GM12892 (cell line): ENCODE measurements at regions not wholly inside any gene's neighbourhood (a gene's known extent, or its start where the extent isn't known, plus 50 kb on each side); places are given as distances from the start of the nearest gene placed in this dataset.

Experiments
- DNase-seq: peaks from one replicate; pipeline ENCODE4 v3.0.0; 2011; ENCODE audit not compliant: insufficient read length
- FAIRE-seq: peaks from 2 replicates; lab custom pipeline; 2011; peaks lifted over from hg19 to GRCh38; lab: Jason Lieb, UNC
- POLR2A ChIP-seq: IDR thresholded peaks from 2 replicates; pipeline ENCODE4 v1.6.1; 2011; ENCODE audit warnings: low read depth, low read length, control low read depth
- POLR2AphosphoS5 ChIP-seq: IDR thresholded peaks from 2 replicates; pipeline ENCODE4 v1.6.1; 2011; ENCODE audit warnings: low read depth, low read length, control low read depth
- TAF1 ChIP-seq: IDR thresholded peaks from 2 replicates; pipeline ENCODE4 v1.6.1; 2011; ENCODE audit warnings: low read depth, mild to moderate bottlenecking, control low read depth, low read length, borderline replicate concordance

DNA sequence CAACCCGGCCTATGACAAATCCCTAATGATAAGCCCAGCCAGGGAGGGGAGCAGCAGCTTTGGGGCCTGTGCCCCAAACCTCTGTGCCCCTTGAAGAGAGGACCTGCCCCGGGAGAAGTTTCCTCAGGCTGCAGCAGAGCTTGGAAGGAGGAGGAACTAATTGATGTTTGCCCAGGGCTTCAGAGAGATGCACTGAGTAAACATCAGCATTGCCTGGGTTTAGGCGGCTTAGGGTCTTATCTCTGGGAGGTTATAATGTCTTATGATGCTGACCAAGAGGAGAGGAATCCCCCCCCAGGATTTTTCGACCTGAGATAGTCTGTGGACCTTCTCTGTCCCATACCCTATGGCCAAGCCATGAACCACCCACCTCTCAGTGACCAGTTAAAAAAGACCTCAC lies 148.7 kb upstream of the SDK2 start:
- FAIRE-seq (no peak), DNase-seq (no peak)

DNA sequence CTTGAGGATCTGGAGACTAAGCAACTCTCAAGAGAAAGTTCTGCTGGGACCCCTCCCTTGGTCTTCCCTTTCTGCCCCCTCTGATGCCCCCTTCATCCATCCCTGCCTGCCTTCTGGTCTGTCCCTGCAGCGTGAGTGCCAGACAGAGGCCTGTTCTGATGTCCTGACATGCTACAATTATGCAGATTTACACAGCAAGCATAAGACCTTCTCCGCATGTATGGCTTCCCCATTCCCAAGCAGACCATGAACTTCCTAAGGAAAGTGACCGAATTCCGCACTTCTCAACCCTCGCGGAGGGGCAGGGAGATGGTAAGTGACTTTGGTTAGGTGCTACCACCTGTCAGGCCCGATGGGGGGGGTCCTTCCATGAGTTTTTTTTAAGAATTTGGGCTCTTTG lies 150.1 kb upstream of the SDK2 start:
- DNase-seq (no peak), FAIRE-seq (no peak)
- no peak for TF ChIP-seq TAF1
- TF ChIP-seq POLR2AphosphoS5, result no peak
- TF ChIP-seq POLR2A, result no peak

More for the DNA sequence above, 148.7 kb upstream of the SDK2 start:
- no peak for TF ChIP-seq POLR2A
- TF ChIP-seq TAF1, result no peak
- TF ChIP-seq POLR2AphosphoS5, result no peak

DNA sequence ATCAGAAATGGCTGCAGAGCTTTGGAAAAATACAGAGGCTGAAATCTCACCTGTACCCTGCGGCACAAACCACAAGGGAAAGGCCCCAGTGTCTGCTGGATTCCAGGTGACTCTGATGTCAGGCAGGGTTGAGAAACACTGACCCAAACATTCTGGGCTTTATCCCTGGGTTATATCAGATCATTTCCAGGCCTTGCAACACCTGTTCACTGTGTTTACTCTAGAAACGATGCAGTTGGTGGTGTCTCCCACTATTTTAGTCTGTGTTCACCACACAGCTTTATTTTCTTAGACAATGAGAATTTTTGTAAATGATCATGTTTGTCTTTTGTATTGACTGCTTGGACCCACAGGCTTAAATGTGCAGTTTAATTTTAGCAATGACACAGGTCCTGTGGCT lies 151.5 kb upstream of the SDK2 start:
- no peak for FAIRE-seq
- TF ChIP-seq POLR2AphosphoS5 (no peak), TAF1 (no peak), POLR2A (no peak)
- no peak for DNase-seq

DNA sequence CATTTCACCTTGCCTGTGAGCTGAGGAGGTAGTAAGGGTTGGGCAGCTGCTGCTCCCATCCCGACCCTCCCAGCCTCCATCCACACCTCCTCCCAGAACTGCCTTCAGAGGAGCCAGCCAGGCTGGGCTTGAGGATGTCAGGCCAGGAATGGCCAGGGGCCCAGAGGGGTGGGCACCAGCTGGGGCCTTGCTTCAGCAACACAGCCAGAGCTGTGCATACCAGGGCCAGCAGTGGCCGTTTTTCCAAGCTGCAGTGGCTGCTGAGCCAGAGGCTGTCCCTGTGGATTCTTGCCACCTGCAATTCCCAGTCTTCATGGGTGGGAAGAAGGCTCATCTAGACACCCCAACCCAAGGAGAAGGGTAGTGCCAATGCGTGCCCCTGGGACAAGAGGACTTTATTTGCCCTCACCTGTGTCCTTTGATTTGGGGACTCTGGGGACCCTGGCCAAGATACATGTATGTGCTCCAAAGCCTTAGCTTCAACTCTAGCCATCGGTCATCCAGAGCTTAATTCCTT lies 153.4 kb upstream of the SDK2 start:
- TF ChIP-seq POLR2AphosphoS5 (no peak), POLR2A (no peak), TAF1 (no peak)
- DNase-seq (no peak), FAIRE-seq (no peak)

DNA sequence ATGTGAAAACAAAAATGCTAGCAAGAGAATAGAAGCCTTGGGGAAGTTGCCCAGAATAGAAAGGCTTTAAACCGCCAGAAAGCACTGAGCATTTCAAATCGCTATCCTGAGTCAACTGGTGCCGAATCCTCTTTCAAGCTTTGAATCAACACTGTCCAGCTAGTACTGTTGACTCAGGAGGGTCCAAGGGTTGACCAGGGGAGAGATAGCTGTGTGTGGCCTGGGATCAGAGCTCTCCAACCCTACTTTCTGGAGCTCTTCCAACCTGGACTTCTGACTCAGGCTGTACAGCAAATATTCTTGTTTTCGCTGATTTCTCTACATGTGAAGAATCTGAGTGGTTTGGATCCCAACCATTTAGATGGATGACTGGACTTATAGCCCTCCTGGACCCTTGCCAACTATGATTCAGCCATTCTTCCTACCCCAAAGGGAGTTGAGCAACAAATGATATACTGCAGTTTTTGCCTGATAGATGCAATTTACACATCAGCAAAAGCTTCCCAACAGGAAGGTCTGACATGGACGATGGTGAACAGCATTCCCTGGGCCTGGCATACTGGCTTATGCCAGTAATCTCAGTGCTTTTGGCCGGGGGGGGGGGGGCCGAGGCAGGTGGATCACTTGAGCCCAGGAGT lies 154.0 kb upstream of the SDK2 start:
- DNase-seq, result no peak
- TF ChIP-seq POLR2A, result no peak
- TF ChIP-seq POLR2AphosphoS5, result no peak
- TF ChIP-seq TAF1, result no peak
- no peak for FAIRE-seq

DNA sequence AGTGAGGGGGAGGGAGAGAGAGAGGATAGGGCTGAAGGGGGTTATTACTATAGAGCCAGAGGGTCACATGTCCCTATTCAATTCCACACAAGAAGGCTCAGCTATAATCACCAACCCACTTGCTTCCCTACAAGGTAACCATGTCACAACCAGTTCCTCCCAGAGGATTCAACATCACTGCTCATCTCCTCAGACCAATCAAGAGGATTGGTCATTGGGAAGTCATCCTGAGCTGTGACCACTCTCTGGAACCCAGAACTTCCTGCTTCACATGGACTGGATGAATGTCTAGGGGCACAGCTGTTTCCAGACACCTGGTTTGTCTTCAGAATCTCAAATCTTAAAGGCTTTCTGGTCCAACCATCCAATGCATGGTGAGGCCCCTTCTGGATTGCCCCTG lies 154.9 kb upstream of the SDK2 start:
- TF ChIP-seq POLR2A, result no peak
- TF ChIP-seq TAF1, result no peak
- no peak for TF ChIP-seq POLR2AphosphoS5
- no peak for DNase-seq
- FAIRE-seq, result no peak

DNA sequence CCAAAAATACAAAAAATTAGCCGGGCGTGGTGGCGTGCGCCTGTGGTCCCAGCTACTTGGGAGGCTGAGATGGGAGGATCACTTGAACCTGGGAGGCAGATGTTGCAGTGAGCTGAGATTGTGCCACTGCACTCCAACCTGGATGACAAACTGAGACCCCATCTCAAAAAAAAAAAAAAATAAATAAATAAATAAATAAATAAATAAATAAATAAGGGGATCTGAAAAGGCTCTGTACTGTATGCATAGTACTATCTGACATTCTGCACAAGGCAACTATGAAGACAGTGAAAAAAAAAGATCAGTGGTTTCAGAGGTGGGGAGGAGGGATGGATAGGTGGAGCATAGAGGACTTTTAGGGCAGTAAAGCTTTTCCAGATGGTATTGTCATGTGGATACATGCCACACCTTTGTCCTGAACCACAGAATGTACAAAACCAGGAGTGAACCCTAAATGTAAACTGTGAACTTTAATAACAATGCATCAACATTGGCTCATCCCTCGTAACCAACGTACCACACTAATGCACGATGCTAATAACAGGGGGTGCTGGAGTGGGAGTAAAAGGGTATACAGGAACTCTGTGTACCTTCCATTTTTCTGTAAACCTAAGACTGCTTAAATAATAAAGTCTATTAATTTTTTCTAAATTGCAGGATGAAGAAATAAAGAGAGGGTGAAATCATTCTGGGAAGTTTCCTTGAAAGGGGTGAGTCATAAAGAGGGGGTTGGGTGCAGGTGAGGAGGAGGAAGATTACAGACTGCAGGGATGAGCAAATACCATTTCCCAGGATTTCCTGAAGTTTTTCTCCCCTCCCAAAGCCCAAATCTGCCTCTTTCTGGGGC lies 155.8 kb upstream of the SDK2 start:
- TF ChIP-seq POLR2AphosphoS5 (no peak), TAF1 (no peak), POLR2A (no peak)
- DNase-seq (no peak), FAIRE-seq (no peak)

DNA sequence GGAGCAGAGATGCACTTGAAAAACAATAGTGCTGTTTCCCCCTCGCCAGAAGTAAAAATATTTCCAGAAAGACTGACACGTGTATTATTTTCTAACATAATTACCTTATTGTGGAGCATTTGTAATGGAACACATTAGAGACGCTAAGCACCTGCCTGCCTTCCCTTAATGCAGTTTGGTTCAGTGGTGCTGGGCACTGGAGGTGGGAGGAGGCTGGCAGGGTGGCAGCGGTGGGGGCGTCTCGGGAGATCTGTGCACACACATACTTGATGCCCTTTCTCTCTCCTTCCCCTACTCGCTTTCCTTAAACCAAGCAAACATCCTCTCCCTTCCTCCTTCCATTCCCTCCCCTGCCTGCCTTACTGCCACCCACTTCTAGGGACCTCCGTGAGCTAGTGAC lies 156.6 kb upstream of the SDK2 start:
- FAIRE-seq (no peak), DNase-seq (no peak)
- no peak for TF ChIP-seq POLR2AphosphoS5
- no peak for TF ChIP-seq POLR2A
- no peak for TF ChIP-seq TAF1

DNA sequence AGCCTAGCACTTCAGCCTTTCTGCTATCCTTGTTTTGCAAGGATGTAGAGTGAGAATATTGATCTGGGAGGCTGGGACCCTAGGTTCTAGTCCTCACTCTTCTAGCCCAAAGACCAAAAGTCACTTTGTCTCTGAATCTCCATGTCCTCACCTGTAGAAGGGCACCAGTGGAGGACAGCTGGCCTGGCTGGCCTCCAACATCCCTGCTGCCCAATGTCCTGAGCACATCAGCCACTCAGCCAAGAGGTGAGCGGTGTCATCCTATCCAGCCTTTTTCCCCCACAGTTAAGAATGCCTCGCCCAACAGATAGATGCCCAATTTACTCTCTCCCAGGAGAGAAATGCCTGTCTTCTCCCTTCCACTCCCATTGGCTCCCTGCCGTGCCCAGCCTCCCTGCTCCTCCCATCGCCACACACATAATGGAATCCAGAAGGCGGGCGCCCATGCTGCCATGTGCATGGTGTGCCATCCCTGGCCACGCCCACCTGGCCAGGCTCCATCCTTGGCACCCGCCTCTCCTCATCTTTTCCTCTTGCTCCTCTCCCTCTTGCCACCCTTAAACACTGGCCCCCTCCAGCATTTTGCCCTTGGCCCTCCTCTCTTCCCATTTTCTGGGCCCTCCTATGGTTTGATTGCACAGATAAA lies 157.3 kb upstream of the SDK2 start:
- DNase-seq, result no peak
- TF ChIP-seq TAF1 (no peak), POLR2A (no peak), POLR2AphosphoS5 (no peak)
- FAIRE-seq, result no peak

DNA sequence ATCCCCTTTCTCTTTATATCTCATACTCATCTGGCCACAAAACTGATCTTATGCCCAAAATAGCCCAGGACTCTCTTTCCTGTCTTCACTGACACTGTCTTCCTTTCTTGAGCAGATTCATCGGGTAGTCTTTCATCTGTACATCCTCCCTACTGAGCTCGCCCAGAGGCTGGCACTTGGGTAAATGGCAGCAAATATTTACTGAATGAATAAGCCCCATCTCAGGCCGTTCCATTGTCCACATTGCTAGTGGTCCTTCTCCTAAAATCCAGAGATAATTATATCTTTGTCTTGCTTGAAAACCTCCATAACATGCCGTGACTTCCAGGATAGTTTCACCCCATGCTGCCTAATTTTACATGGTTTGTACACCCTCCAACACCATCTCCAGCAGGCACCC lies 158.1 kb upstream of the SDK2 start:
- FAIRE-seq, result no peak
- DNase-seq, result no peak
- TF ChIP-seq TAF1 (no peak), POLR2A (no peak), POLR2AphosphoS5 (no peak)

DNA sequence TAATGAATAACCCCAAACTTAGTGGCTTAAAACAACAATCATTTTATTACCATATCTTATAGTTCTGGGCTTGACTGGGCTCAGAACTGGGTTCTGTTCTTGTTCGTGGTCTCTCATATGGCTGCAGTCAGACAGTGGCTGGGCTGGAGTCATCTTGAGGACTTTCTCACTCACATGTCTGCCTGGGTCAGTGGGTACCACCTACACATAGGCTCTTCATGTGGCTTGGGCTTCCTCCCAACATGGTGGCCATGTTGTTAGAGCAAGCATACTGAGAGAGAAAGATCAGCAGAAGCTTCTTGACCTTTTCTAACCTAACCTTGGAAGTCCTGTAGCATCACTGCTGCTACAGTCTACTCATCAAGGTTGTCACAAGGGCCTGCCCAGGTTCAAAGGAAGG lies 158.6 kb upstream of the SDK2 start:
- no peak for TF ChIP-seq TAF1
- TF ChIP-seq POLR2A, result no peak
- TF ChIP-seq POLR2AphosphoS5, result no peak
- DNase-seq (no peak), FAIRE-seq (no peak)

DNA sequence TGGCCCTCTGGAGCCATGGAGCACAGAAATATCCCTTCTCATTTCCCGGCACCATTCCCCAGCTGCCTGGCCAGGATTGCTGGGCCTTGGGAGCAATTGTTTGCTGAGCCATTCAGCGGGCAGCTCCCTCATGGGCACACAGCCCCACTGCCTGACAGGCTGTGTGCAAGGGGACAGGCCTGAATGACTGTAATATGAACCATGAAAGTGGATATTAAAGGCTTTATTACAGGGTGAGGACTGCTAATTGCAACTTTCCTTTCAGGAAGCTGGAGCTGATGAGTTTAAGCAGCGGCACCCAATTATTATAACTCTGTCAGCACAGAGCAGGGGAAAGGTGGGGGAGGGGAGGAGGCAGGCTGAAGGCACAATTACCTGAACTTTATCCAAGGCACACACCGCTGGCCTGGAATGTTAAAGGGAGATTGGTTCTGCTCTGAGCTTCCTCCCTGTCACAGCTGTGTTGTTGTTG lies 159.8 kb upstream of the SDK2 start:
- no peak for FAIRE-seq
- no peak for DNase-seq

More for the DNA sequence above, 159.8 kb upstream of the SDK2 start:
- TF ChIP-seq POLR2AphosphoS5 (no peak), TAF1 (no peak), POLR2A (no peak)
